Stimulated activated CD4-positive, alpha-beta T cell treated with anti-CD3 and anti-CD28 coated beads, Interleukin-1b, Interleukin-23, amount 100 ng/mL, for 1 hour (primary cell): ENCODE measurements at regions not wholly inside any gene's neighbourhood (a gene's known extent, or its start where the extent isn't known, plus 50 kb on each side); places are given as distances from the start of the nearest gene placed in this dataset.

Source experiments
- DNase-seq, 2 donors: peaks; one replicate each; pipeline ENCODE4 v3.0.0-alpha.2; 2020; ENCODE audit warnings: low read depth in 2 of 2

- DNase-seq = no peak
Observed at GRCh38 chr13:40247845-40248244, 418.6 kb downstream of the FOXO1 start.

DNA sequence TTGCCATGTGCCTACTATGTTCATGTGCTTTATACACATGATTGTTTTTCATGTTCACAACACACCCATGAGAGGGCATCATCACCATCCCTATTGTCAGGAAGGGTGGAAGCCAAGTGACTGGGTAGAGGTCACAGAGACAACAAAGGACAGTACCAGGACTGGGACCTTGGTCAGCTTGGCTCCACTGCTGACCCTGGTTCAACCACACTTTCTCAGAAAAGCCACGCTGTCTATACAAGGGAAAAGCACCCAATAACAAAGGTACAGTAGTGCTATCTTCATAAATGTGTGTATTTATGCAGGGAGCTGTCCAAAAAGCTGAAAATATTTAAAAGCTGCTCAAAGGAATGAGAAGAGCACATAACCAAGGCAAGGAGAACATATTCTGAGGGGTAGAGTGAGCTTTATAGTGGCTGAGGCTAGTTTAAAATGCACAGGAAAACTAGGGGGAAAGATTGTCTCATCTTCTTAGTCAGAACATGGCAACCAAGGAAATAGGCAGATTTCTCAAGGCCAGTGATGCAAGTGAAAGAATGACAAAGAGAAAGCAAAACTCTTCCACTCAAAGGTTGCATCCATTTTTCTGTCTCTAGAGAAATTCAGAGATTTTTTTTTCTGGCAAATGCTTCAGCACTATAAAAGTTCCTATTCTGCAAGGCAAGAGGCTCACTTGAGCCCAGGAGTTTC is 415.0 kb downstream of the FOXO1 start:
- DNase-seq = no peak

GRCh38 chr13:40252241-40252640 is 414.2 kb downstream of the FOXO1 start:
- no peak for DNase-seq

DNA sequence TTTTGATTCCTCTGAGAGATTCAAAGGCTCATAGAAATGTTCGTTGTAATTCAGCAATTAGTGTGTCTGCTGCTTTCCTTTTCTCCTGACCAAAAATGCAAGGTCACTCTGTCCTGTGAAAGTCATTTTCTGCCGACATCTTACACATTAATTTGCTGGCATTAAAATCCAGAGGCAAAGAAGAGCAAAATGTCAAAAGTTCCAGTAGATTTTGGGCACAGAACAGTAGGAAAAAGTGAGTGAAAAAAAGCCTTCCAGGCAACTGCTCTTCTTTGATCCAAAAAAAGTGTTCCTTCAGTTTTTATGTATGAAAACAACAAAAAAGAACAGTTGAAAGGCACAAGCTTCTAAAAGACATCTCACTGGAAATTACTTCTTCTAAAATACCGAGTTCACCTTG is 413.8 kb downstream of the FOXO1 start:
- no peak for DNase-seq

GRCh38 chr13:40254394-40254793 is 412.0 kb downstream of the FOXO1 start:
- no peak for DNase-seq

DNA sequence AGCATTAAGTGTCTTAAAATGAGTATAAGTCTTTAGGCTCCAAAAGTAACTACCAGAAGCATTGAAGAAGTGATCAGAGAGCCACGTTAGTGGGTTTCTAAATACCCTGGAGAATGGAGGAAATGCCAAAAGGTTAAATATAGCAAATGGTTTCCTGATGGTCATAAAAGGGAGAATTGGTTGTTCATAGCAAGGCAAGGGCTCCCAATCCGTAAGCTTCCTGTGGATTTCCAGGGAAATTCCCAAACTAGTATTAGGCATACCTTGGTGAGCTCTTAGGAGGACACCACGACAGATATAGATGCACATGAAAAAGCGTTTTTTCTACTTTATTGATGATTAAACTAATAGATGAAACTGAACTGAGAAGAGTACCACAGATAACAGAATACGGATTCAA is 410.9 kb downstream of the FOXO1 start:
- DNase-seq = no peak

GRCh38 chr13:40259899-40260298 is 406.5 kb downstream of the FOXO1 start:
- no peak for DNase-seq

DNA sequence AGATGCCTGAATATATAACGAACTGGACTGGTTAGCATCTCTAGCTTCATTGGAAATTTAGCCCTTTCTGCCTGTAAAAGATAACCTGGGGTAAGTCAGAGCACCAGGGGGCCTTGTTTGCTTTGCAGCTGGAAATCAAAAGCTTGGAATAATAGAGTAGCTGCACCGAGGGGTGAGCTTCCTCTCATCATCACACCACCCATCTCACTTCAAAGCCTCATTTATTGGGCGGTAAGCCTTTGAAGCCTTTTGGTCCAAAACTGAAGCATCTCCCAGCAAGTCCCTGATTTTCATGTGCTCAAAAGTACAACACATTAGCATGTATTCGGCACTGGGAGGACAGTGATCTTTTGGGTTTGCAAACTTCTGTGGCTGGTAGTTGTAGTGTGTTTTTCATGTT is 405.1 kb downstream of the FOXO1 start:
- DNase-seq = no peak

DNA sequence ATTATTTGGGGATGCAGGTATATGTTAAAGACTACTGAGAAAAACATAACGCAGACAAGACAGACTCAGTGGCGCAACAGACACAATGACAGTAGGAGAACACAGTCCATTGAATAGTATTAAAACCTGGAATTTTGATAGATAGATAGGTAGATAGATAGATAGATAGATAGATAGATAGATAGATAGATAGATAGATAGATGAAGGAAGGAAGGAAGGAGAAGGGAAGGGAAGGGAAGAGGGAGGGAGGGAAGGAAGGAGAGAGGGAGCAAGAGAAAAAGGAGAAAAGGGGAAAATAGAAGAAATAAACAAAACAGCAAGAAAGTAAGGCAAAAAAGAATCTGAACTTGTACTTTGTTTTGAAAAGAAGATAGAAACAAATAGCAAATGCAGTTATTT is 404.5 kb downstream of the FOXO1 start:
- DNase-seq = no peak

GRCh38 chr13:40269086-40269485 is 397.4 kb downstream of the FOXO1 start:
- DNase-seq = no peak

- no peak for DNase-seq
Observed at GRCh38 chr13:40270726-40271125, 395.7 kb downstream of the FOXO1 start.

DNA sequence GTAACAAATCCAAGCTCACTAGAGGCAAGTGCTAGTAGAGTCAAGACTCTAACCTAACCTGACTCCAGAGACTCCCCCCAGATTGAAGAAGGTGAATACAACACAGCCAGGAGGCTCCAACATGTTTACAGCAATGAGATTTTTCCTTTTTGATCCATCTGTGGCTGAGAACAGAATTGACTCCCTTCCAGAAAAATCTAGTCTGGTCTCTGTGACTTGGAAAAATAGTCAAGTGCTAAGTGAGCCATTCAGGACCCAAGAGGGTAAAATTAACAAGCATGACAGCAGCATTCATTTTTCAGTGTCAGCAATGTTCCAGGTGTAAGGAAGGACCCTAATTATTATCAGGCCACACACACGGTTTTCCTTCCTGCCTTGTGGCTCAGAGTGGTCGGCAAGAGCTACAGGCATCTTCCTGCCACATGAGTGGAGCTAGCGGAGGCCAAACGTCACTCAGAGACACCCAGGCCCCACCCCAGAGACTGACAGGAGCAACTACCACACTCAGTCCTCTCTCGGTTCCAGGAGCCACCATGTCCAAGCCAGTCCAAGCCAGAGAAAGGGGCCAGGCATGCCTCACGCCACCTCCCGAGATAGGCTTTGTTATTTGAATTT is 395.1 kb downstream of the FOXO1 start:
- no peak for DNase-seq

DNA sequence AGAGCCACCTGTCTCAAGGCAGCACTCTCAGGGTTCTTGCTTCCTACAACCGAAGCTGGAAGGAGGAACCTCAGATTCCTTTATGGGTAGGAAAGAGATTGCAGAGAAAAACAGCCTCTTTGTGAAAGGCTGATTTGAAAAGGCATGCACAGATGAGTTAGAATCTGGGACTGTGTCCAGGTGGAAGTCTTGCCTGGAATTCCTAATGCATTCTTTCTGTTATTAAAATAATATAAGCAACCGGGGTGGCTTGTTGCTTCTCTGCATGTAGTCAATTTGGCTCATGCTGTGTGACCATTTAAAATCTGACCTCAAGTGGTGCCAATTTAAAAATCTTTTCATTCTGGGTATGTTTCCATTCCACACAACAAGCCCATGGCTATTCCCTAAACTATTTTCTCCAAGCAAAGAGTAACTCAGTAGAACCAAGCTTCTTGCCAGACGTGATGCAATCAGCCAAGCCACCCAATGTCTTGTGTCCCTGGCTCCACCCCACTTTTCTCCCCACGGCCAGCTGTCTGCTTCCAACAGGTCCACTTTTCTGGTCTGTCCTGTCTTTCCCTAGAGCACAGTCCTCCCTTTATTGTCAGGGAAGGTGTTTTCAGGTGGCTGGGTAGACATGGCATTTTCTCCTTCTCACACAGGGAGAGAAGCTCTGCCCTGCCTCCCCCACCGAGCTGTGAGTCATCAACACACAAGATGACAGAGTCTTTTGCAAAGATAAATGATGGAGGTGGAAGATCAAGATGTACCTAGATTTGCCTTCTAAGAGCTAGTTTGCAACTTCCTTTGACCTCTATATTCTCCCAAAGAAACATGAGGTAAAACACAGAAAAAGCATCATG is 394.3 kb downstream of the FOXO1 start:
- peak in 1 of 2 donors; percentile 29 for DNase-seq

GRCh38 chr13:40272776-40273139 is 393.7 kb downstream of the FOXO1 start:
- DNase-seq = no peak

- no peak for DNase-seq
Observed at GRCh38 chr13:40273253-40274025, 393.0 kb downstream of the FOXO1 start.

DNA sequence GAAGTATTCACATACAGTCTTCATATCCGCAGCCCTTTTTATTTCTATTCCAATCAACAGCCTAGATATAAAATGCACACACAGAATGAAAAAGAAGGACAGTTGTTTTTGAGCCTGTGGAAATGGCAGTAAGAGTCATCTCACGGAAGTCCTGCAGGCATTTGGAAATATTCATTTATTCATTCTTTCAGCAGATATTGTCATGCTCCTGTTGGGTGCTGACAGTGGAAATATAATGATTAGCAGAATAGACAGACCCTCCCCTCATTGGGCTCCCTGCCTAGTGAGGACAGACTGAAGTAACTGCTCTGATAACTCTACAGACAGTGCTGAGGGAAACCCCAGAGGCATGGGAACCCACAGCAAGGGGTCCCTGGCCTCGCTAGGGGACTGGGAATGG is 392.3 kb downstream of the FOXO1 start:
- DNase-seq = no peak

DNA sequence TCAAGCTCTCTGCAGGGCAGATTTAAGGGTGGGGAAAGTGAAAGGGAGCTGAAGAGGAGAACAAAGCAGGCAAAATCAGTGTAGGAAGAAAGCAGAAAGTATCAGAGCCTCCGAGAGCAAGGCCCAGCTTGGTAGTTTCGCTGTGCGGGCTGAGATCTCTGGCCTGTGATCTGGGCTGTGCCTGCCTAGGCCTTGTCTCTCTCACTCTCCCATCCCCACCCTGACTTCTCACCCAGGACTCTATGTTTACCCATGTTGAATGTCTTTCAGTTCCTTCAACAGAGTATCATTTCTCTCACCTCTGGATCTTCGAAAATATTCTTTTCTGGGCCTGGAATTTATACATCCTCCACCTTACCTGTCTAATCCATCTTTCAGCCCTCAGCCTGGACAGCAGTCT is 391.3 kb downstream of the FOXO1 start:
- DNase-seq = no peak

DNA sequence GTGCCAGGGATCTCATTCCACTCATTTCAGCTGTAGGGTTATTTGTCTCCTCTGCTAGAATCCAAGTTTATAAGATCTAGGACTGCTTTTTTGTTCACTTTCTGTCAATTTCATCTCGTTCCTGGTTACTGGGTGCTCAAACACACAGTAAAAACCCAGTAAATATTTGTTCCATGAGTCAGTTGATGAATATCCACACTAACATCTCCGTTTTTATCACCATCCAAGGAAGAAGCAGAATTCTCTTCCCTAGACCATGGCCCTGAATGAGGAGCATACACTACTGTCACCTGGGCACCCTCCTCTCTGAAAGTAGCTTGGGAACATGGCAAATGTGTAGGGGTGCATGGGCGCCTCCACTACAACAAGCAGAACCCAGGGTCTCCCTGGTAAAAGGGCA is 390.8 kb downstream of the FOXO1 start:
- no peak for DNase-seq

- DNase-seq = no peak
Observed at GRCh38 chr13:40283666-40284065, 382.8 kb downstream of the FOXO1 start.

- DNase-seq = no peak
Observed at GRCh38 chr13:40285634-40286033, 380.8 kb downstream of the FOXO1 start.

DNA sequence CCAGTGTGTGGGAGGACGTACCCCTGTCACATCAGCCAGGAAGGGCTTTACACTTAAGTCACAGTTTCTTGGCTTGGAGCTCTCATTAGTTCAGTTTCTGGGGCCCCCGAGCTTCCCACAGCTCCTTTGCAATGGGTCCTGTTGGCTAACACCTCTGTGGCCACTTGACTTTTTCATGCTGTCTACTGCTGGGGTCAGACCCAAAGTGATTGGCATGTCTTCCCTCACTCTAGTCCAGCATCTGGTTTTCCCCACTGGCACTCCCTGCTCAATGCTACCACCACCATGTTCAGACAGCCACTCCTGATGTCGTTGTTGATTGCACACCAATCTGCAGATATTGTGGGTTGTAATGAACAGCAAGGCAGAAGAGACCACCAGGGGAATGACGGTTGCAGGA is 379.0 kb downstream of the FOXO1 start:
- DNase-seq = no peak

DNA sequence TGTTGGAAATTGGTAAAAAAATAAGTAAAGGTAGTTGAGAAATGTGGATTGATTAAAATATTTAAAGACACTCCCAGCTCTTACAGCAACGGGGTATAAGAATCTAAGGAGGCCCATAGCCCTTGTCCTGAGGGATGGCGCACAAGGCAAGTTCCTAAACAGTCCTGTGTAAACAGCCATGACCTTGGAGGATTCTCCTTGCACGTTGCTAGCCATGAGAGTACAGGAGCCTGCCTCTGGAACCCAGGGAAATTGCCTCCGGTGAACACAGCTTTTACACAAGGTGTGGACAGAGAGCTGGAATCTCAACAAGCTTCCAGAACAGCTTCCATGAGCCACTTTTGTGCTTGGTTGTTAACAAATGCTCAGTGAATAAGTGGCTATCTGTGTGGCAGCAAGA is 378.2 kb downstream of the FOXO1 start:
- no peak for DNase-seq
